ENCODE measurements at regions not wholly inside any gene's neighbourhood (a gene's known extent, or its start where the extent isn't known, plus 50 kb on each side); places are given as distances from the start of the nearest gene placed in this dataset.

- 58% methylated on average over 1 of the region's 1 CpG for WGBS
- H3K36me3 ChIP-seq, result no peaks in the 10 kb centered on the region
- H3K27me3 ChIP-seq (replicated peaks; ENCODE audit: insufficient read depth), result peaks cover 6% of the 10 kb centered on the region
- no peak overlapping the region for H3K27ac ChIP-seq
- no peaks in the 10 kb centered on the region for H3K9me3 ChIP-seq
- TF ChIP-seq POLR2A (IDR thresholded peaks at IDR 0.05), result no peak
- no peak for TF ChIP-seq POLR2AphosphoS5 (IDR thresholded peaks at IDR 0.05)
- no peak for TF ChIP-seq CTCF (IDR thresholded peaks at IDR 0.05)
- no peaks in the 10 kb centered on the region for H3K4me1 ChIP-seq (replicated peaks)
- no peak overlapping the region for H3K4me3 ChIP-seq
- intact Hi-C loops (cut with DNase I), result no loop called here
- no peak for DNase-seq (ENCODE audit: low spot score)
Measured at GRCh38 chr1:48079096-48079495, 81.9 kb upstream of the TRABD2B start.

- H3K4me1 ChIP-seq (replicated peaks), result no peaks in the 10 kb centered on the region
- no peak overlapping the region for H3K27ac ChIP-seq
- intact Hi-C loops (cut with DNase I), result no loop called here
- DNase-seq (ENCODE audit: low spot score), result no peak
- H3K9me3 ChIP-seq, result no peaks in the 10 kb centered on the region
- TF ChIP-seq POLR2A (IDR thresholded peaks at IDR 0.05) (no peak), POLR2AphosphoS5 (IDR thresholded peaks at IDR 0.05) (no peak), CTCF (IDR thresholded peaks at IDR 0.05) (no peak)
- 59% methylated on average over 5 of the region's 5 CpGs for WGBS
- no peak overlapping the region for H3K4me3 ChIP-seq
- H3K36me3 ChIP-seq, result no peaks in the 10 kb centered on the region
- peaks cover 10% of the 10 kb centered on the region for H3K27me3 ChIP-seq (replicated peaks; ENCODE audit: insufficient read depth)
Measured at GRCh38 chr1:48077795-48078222, 80.6 kb upstream of the TRABD2B start.

GRCh38 chr1:48076017-48076416, 78.8 kb upstream of the TRABD2B start:
- peaks cover 10% of the 10 kb centered on the region for H3K27me3 ChIP-seq (replicated peaks; ENCODE audit: insufficient read depth)
- no peaks in the 10 kb centered on the region for H3K9me3 ChIP-seq
- H3K4me1 ChIP-seq (replicated peaks), result no peaks in the 10 kb centered on the region
- no peak overlapping the region for H3K4me3 ChIP-seq
- DNase-seq (ENCODE audit: low spot score), result no peak
- H3K27ac ChIP-seq, result no peak overlapping the region
- intact Hi-C loops (cut with DNase I), result no loop called here
- no peaks in the 10 kb centered on the region for H3K36me3 ChIP-seq
- TF ChIP-seq POLR2AphosphoS5 (IDR thresholded peaks at IDR 0.05), result no peak
- TF ChIP-seq CTCF (IDR thresholded peaks at IDR 0.05), result no peak
- TF ChIP-seq POLR2A (IDR thresholded peaks at IDR 0.05), result no peak

- no peak for DNase-seq (ENCODE audit: low spot score)
- Histone ChIP-seq H3K36me3 (no peaks in the 10 kb centered on the region), H3K27me3 (replicated peaks; ENCODE audit: insufficient read depth) (peaks cover 10% of the 10 kb centered on the region), H3K4me3 (no peak overlapping the region), H3K4me1 (replicated peaks) (no peaks in the 10 kb centered on the region), H3K27ac (no peak overlapping the region), H3K9me3 (no peaks in the 10 kb centered on the region)
- intact Hi-C loops (cut with DNase I), result no loop called here
- 57% methylated on average over 12 of the region's 12 CpGs for WGBS
- TF ChIP-seq CTCF (IDR thresholded peaks at IDR 0.05) (no peak), POLR2AphosphoS5 (IDR thresholded peaks at IDR 0.05) (no peak), POLR2A (IDR thresholded peaks at IDR 0.05) (no peak)
Measured at GRCh38 chr1:48073798-48074530, 76.8 kb upstream of the TRABD2B start.

GRCh38 chr1:48071513-48071912, 74.3 kb upstream of the TRABD2B start:
- H3K9me3 ChIP-seq, result no peaks in the 10 kb centered on the region
- intact Hi-C loops (cut with DNase I), result no loop called here

More at GRCh38 chr1:48071513-48071912, 74.3 kb upstream of the TRABD2B start:
- Histone ChIP-seq H3K4me3 (no peak overlapping the region), H3K4me1 (replicated peaks) (no peaks in the 10 kb centered on the region), H3K27ac (no peak overlapping the region), H3K27me3 (replicated peaks; ENCODE audit: insufficient read depth) (peaks cover 10% of the 10 kb centered on the region), H3K36me3 (no peaks in the 10 kb centered on the region)
- TF ChIP-seq CTCF (IDR thresholded peaks at IDR 0.05) (no peak), POLR2AphosphoS5 (IDR thresholded peaks at IDR 0.05) (no peak)
- DNase-seq (ENCODE audit: low spot score), result no peak
- 86% methylated on average over 1 of the region's 1 CpG for whole genome bisulfite sequencing
